NOMO-1 treated with DMSO at 0.1 percent for 48 hours (cell line): ENCODE measurements at regions not wholly inside any gene's neighbourhood (a gene's known extent, or its start where the extent isn't known, plus 50 kb on each side); places are given as distances from the start of the nearest gene placed in this dataset.
"Not testable (repeated sequence)": the region's sequence is repeated elsewhere in the genome, so short reads cannot be mapped to it uniquely, and the experiment has no call there.

ENCODE experiments used
- DNase-seq: peaks from one replicate; lab custom pipeline; 2025; ENCODE audit not compliant: unreplicated experiment; lab: John Stamatoyannopoulos, UW

DNA sequence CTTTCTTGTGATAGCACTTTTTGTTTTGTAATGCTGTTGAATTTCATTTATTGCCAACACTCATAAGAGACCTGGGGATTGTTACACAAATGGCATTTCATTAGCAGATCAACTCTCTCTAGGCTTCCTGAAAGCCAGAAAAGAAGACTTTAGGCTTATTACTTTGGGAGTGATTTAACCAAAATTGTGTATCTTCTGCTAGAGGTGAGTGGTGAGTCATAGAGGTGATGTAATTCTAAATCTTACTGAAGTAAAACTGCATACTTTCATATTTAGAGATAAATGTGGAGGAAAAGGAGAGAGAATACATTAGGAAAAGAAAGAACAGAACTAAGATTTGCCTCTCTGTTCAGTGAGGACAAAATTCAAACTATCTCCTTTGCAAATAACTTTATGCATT is 304.7 kb upstream of the RGS17 start:
- DNase-seq: no peak

- no peak for DNase-seq
Measured at GRCh38 chr6:153425536-153425935, 294.5 kb upstream of the RGS17 start.

DNA sequence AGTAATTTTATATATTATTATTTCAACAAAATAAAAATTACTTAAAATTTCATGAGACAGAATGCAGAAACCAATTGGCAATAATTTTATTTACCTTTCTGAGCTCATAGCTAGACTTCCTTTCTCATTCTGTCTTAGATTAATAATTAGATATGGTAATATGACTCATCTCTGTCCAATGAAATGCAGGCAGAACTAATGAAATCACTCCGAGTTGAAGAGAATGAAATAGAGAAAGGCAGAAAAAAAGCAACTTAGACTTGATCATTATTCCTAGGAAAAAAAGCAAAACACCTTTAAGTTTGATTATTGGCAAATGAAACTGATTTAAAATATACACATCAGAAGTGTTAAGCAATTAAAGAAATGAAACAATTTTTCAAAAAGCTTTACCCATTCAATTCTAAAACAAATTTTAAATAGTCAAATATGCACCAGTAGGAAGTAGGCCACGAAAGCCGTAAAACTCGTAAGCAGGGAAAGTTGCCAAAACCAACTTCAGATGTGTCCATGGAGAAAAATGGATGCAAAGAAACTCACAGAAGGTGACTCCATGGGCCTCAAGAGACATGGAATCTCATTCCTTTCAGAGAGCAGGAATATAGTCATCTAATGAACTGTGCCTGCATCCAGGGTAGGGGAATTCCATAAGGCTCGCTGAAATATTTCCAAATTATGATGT is 293.8 kb upstream of the RGS17 start:
- no peak for DNase-seq

DNA sequence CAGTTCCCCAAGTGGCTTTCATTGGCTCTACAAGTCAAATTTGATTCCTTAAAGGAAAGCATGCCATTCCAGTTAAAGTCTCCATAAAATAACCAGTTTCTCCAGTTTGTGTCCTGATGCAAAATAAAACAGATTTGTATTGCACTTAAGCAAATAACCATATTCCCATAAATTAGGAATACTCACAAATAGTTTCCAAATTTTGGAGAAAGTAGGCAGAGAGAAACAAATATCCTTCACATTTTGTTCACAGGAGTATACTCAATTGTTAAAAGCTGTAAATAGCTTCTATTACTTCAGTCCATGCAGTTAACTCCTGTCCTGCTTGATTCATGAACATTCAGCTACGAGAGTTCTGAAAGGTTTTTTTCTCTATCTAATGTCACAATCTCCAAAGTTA is 281.4 kb upstream of the RGS17 start:
- no peak for DNase-seq

- DNase-seq: peak; percentile 29
Measured at GRCh38 chr6:153411070-153411648, 280.1 kb upstream of the RGS17 start.

- DNase-seq: no peak
Measured at GRCh38 chr6:153405931-153406330, 274.8 kb upstream of the RGS17 start.

DNA sequence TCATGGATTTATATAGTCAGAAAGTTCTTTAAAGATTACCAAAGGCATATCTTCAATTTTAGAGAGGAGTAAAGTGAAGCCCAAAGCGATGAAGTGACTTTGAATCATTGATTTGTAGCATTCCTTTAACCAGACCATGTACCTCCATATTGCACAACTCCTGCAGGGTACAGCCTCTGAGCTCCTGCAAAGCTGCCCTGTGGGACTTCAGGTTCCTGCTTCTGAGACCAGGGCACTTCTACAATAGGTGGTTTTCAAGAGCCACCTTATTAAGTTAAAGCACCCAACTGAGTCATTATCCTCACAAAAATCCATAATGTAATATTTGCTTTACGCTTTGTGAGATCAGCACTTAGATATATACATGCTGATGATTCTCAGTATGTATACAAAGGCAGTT is 270.7 kb upstream of the RGS17 start:
- no peak for DNase-seq

- DNase-seq: no peak
Measured at GRCh38 chr6:153392156-153392555, 261.1 kb upstream of the RGS17 start.

- no peak for DNase-seq
Measured at GRCh38 chr6:153373869-153374268, 242.8 kb upstream of the RGS17 start.

DNA sequence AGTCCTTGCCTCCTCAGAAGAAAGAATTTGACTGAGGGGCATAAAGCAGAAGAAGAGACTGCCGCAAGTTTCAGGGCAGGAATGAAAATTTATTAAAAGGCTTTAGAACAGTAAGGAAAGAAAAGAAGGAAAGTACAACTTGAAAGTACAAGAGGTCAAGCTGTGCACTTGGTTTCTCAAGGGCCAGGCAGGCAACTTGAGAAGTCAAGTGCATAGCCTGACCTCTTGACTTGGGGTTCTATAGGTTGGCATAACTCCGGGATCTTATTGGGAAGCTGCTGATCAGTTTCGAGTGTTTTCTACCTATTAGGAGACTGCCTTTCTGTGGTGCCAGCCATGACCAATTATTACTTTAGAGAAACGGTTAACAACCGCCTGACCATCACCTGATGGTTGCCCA is 237.0 kb upstream of the RGS17 start:
- no peak for DNase-seq

GRCh38 chr6:153367021-153367420 is 235.9 kb upstream of the RGS17 start:
- DNase-seq: no peak

- no peak for DNase-seq
Measured at GRCh38 chr6:153357391-153357790, 226.3 kb upstream of the RGS17 start.

GRCh38 chr6:153340568-153340967 is 209.5 kb upstream of the RGS17 start:
- no peak for DNase-seq

DNA sequence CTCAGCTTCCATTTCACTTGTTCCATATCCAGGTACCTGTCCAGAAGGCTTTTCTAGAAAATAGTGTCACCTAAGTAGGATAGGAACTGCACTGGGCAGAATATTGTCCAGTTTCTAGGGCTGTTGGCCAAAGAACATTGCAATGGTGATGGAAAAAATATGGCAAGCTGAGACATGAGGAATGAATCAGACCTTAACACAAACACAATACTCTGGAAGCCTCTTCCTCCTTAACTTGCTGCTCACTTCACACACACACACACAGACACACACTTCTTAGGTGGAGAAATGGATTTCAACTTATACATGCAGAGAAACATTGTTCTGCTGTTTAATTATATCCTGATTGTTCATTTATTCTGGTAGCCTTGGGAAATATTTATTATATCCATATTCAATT is 203.0 kb upstream of the RGS17 start:
- DNase-seq: no peak

DNA sequence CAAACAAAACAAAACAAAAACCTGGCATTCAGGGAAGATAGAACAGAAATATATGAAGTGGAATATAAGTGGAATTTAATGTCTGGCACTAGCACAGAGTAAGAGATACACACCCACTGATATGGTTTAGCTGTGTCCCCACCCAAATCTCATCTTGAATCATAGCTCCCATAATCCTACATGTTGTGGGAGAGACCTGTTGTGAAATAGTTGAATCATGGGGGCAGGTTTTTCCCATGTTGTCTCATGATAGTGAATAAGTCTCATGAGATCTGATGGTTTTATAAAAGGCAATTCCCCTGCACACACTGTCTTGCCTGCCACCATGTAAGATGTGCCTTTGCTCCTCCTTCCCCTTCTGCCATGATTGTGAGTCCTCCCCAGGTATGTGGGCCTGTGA is 200.1 kb upstream of the RGS17 start:
- DNase-seq: not testable (repeated sequence)

DNA sequence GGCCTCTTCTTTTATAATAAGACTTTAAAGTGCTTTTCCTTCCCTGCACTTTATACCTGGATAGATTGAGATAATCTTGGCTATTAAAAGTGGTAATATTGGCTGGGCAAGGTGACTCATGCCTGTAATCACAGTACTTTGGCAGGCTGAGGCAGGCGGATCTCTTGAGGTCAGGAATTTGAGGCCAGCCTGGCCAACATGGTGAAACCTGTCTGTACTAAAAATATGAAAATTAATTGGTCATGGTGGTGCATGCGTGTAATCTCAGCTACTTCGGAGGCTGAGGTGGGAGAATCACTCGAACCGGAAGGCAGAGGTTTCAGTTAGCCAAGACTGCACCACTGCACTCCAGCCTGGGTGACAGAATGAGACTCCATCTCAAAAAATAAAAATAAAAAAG is 197.1 kb upstream of the RGS17 start:
- no peak for DNase-seq

GRCh38 chr6:153325661-153326060 is 194.6 kb upstream of the RGS17 start:
- no peak for DNase-seq

GRCh38 chr6:153312634-153313033 is 181.6 kb upstream of the RGS17 start:
- DNase-seq: peak; percentile 58

- DNase-seq: no peak
Measured at GRCh38 chr6:153309651-153310050, 178.6 kb upstream of the RGS17 start.

GRCh38 chr6:153302133-153302532 is 171.1 kb upstream of the RGS17 start:
- DNase-seq: no peak

- no peak for DNase-seq
Measured at GRCh38 chr6:153301602-153302001, 170.5 kb upstream of the RGS17 start.

GRCh38 chr6:153282456-153282855 is 151.4 kb upstream of the RGS17 start:
- DNase-seq: not testable (repeated sequence)

DNA sequence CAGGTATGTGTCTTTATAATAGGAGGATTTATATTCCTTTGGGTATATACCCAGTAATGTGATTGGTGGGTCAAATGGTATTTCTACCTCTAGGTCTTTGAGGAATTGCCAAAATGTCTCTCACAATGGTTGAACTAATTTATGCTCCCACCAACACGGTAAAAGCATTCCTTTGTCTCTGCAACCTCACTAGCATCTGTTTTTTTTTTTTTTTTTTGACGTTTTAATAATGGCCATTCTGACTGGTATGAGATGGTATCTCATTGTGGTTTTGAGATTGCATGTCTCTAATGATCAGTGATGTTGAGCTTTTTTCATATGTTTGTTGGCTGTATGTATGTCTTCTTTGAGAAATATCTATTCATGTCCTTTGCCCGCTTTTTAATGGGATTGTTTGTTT is 144.9 kb upstream of the RGS17 start:
- no peak for DNase-seq
